ENCODE measurements at regions not wholly inside any gene's neighbourhood (a gene's known extent, or its start where the extent isn't known, plus 50 kb on each side); places are given as distances from the start of the nearest gene placed in this dataset.

GRCh38 chr2:234787114-234787513 is 164.7 kb upstream of the SH3BP4 start:
- intact Hi-C loops (cut with micrococcal nuclease; ENCODE audit: unreplicated experiment) = no loop called here
- TF ChIP-seq CTCF (IDR thresholded peaks at IDR 0.05; ENCODE audit: insufficient read depth in 1 of 2, low read depth in 1 of 2, low read length in 1 of 2, severe bottlenecking in 1 of 2, unreplicated experiment in 1 of 2) = no peak

GRCh38 chr2:234773764-234774409 is 177.9 kb upstream of the SH3BP4 start:
- no peak overlapping the region for H3K4me3 Mint-ChIP-seq (ENCODE audit: unreplicated experiment)
- BruUV-seq (replicated peaks) = no TSS peak
- no peak overlapping the region for H3K4me3 ChIP-seq (ENCODE audit: low read depth, low read length)
- intact Hi-C loops (cut with micrococcal nuclease; ENCODE audit: unreplicated experiment) = no loop called here
- no peaks in the 10 kb centered on the region for H3K9me3 ChIP-seq
- H3K27me3 Mint-ChIP-seq (ENCODE audit: insufficient read depth, unreplicated experiment) = no peaks in the 10 kb centered on the region
- TF ChIP-seq CTCF (IDR thresholded peaks at IDR 0.05; ENCODE audit: insufficient read depth in 1 of 2, low read depth in 1 of 2, low read length in 1 of 2, severe bottlenecking in 1 of 2, unreplicated experiment in 1 of 2) = no peak
- H3K36me3 ChIP-seq (ENCODE audit: control insufficient read depth, insufficient read depth, low read length) = no peaks in the 10 kb centered on the region
- CTCF ChIA-PET = no interaction called here
- no peaks in the 10 kb centered on the region for H3K36me3 Mint-ChIP-seq (ENCODE audit: insufficient read depth, unreplicated experiment)
- no peaks in the 10 kb centered on the region for H3K9me3 Mint-ChIP-seq (ENCODE audit: unreplicated experiment)
- POLR2A ChIA-PET = no interaction called here
- no peaks in the 10 kb centered on the region for H3K4me1 ChIP-seq
- no peak overlapping the region for H3K27ac Mint-ChIP-seq (ENCODE audit: unreplicated experiment)
- H3K4me1 Mint-ChIP-seq (ENCODE audit: low read depth, unreplicated experiment) = peaks cover 9% of the 10 kb centered on the region
- DNase-seq = no peak
- H3K27me3 ChIP-seq (replicated peaks; ENCODE audit: control insufficient read depth, insufficient read depth, low read length) = no peaks in the 10 kb centered on the region

More at GRCh38 chr2:234787114-234787513, 164.7 kb upstream of the SH3BP4 start:
- Histone ChIP-seq H3K4me3 (ENCODE audit: low read depth, low read length) (no peak overlapping the region), H3K36me3 (ENCODE audit: control insufficient read depth, insufficient read depth, low read length) (no peaks in the 10 kb centered on the region), H3K9me3 (no peaks in the 10 kb centered on the region), H3K4me1 (no peaks in the 10 kb centered on the region), H3K27me3 (replicated peaks; ENCODE audit: control insufficient read depth, insufficient read depth, low read length) (no peaks in the 10 kb centered on the region)
- Mint-ChIP-seq H3K27me3 (ENCODE audit: insufficient read depth, unreplicated experiment) (peaks cover 2% of the 10 kb centered on the region), H3K27ac (ENCODE audit: unreplicated experiment) (no peak overlapping the region), H3K9me3 (ENCODE audit: unreplicated experiment) (peaks cover 21% of the 10 kb centered on the region), H3K4me3 (ENCODE audit: unreplicated experiment) (no peak overlapping the region), H3K36me3 (ENCODE audit: insufficient read depth, unreplicated experiment) (peaks cover 5% of the 10 kb centered on the region), H3K4me1 (ENCODE audit: low read depth, unreplicated experiment) (no peaks in the 10 kb centered on the region)
- ChIA-PET POLR2A (no interaction called here), CTCF (interaction anchor here (0.6 kb wide), 1 partner anchor 593 kb away, joined by 3 read pairs; no protein-coding TSS in a partner anchor)
- DNase-seq = no peak
- BruUV-seq (replicated peaks) = no TSS peak

GRCh38 chr2:234773129-234773528 is 178.7 kb upstream of the SH3BP4 start:
- intact Hi-C loops (cut with micrococcal nuclease; ENCODE audit: unreplicated experiment) = no loop called here
- DNase-seq = no peak
- no peak overlapping the region for H3K4me3 Mint-ChIP-seq (ENCODE audit: unreplicated experiment)
- H3K36me3 Mint-ChIP-seq (ENCODE audit: insufficient read depth, unreplicated experiment) = no peaks in the 10 kb centered on the region
- Histone ChIP-seq H3K27me3 (replicated peaks; ENCODE audit: control insufficient read depth, insufficient read depth, low read length) (no peaks in the 10 kb centered on the region), H3K4me1 (no peaks in the 10 kb centered on the region), H3K9me3 (no peaks in the 10 kb centered on the region), H3K36me3 (ENCODE audit: control insufficient read depth, insufficient read depth, low read length) (no peaks in the 10 kb centered on the region), H3K4me3 (ENCODE audit: low read depth, low read length) (no peak overlapping the region)
- no peak for TF ChIP-seq CTCF (IDR thresholded peaks at IDR 0.05; ENCODE audit: insufficient read depth in 1 of 2, low read depth in 1 of 2, low read length in 1 of 2, severe bottlenecking in 1 of 2, unreplicated experiment in 1 of 2)
- H3K27ac Mint-ChIP-seq (ENCODE audit: unreplicated experiment) = no peak overlapping the region
- no TSS peak for BruUV-seq (replicated peaks)
- CTCF ChIA-PET = no interaction called here
- no peaks in the 10 kb centered on the region for H3K9me3 Mint-ChIP-seq (ENCODE audit: unreplicated experiment)
- peaks cover 9% of the 10 kb centered on the region for H3K4me1 Mint-ChIP-seq (ENCODE audit: low read depth, unreplicated experiment)
- H3K27me3 Mint-ChIP-seq (ENCODE audit: insufficient read depth, unreplicated experiment) = no peaks in the 10 kb centered on the region
- POLR2A ChIA-PET = no interaction called here
